NCI-H510A (cell line): ENCODE measurements at regions not wholly inside any gene's neighbourhood (a gene's known extent, or its start where the extent isn't known, plus 50 kb on each side); places are given as distances from the start of the nearest gene placed in this dataset.

Source experiments
- DNase-seq: peaks from one replicate; lab custom pipeline; 2025; lab: John Stamatoyannopoulos, UW

GRCh38 chr2:116510117-116510671 is 1304.3 kb upstream of the DDX18 start:
- DNase-seq: peak; percentile 4

- DNase-seq: no peak
Observed at GRCh38 chr2:116511426-116511825, 1303.1 kb upstream of the DDX18 start.

GRCh38 chr2:116513991-116514390 is 1300.5 kb upstream of the DDX18 start:
- no peak for DNase-seq

- no peak for DNase-seq
Observed at GRCh38 chr2:116517936-116518335, 1296.6 kb upstream of the DDX18 start.

GRCh38 chr2:116537811-116538210 is 1276.7 kb upstream of the DDX18 start:
- no peak for DNase-seq

GRCh38 chr2:116545286-116546068 is 1269.0 kb upstream of the DDX18 start:
- no peak for DNase-seq

- peak; percentile 22 for DNase-seq
Observed at GRCh38 chr2:116552738-116553419, 1261.6 kb upstream of the DDX18 start.

- DNase-seq: no peak
Observed at GRCh38 chr2:116580209-116580608, 1234.3 kb upstream of the DDX18 start.

- no peak for DNase-seq
Observed at GRCh38 chr2:116582850-116583249, 1231.6 kb upstream of the DDX18 start.

GRCh38 chr2:116585669-116586327 is 1228.7 kb upstream of the DDX18 start:
- DNase-seq: no peak

GRCh38 chr2:116586328-116586689 is 1228.2 kb upstream of the DDX18 start:
- no peak for DNase-seq
